ENCODE measurements at regions not wholly inside any gene's neighbourhood (a gene's known extent, or its start where the extent isn't known, plus 50 kb on each side); places are given as distances from the start of the nearest gene placed in this dataset.
"Not testable (repeated sequence)": the region's sequence is repeated elsewhere in the genome, so short reads cannot be mapped to it uniquely, and the experiment has no call there.

DNA sequence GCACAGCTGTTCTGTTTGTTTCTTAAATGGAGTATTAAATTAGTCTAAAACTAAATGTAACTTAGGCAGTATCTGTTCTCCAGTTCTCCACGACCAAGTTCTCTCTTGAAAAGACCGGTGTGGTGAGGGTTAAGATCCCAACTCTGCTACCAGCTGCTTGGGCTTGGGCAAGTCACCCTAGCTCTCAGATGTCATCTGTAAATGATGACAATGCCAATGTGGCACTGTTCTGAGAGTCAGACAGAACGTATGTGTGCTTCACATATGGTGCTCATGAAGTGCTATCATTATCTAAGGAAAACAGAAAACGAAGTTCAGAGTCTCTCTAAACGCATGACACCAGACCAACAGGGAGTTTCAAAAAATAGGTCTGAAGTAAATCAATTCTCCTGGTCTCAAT lies 4025.0 kb upstream of the TPTE start:
- H3K9me3 Mint-ChIP-seq (ENCODE audit: unreplicated experiment); H3K4me1 Mint-ChIP-seq (ENCODE audit: unreplicated experiment): not testable (repeated sequence)

GRCh38 chr21:6498716-6499115 lies 4022.7 kb upstream of the TPTE start:
- H3K4me1 Mint-ChIP-seq (ENCODE audit: unreplicated experiment); H3K27me3 Mint-ChIP-seq (ENCODE audit: unreplicated experiment); H3K36me3 Mint-ChIP-seq (ENCODE audit: low read depth, unreplicated experiment); H3K9me3 Mint-ChIP-seq (ENCODE audit: unreplicated experiment); H3K4me3 Mint-ChIP-seq (ENCODE audit: unreplicated experiment); H3K27ac Mint-ChIP-seq (ENCODE audit: unreplicated experiment); DNase-seq (ENCODE audit: low spot score): not testable (repeated sequence)

More for the DNA sequence above, 4025.0 kb upstream of the TPTE start:
- H3K36me3 Mint-ChIP-seq (ENCODE audit: low read depth, unreplicated experiment); DNase-seq (ENCODE audit: low spot score); H3K4me3 Mint-ChIP-seq (ENCODE audit: unreplicated experiment); H3K27ac Mint-ChIP-seq (ENCODE audit: unreplicated experiment); H3K27me3 Mint-ChIP-seq (ENCODE audit: unreplicated experiment): not testable (repeated sequence)

GRCh38 chr21:6499128-6499826 lies 4022.1 kb upstream of the TPTE start:
- not testable (repeated sequence) for H3K9me3 Mint-ChIP-seq (ENCODE audit: unreplicated experiment); H3K27me3 Mint-ChIP-seq (ENCODE audit: unreplicated experiment); H3K4me1 Mint-ChIP-seq (ENCODE audit: unreplicated experiment); H3K27ac Mint-ChIP-seq (ENCODE audit: unreplicated experiment); H3K4me3 Mint-ChIP-seq (ENCODE audit: unreplicated experiment); H3K36me3 Mint-ChIP-seq (ENCODE audit: low read depth, unreplicated experiment)
- peak; percentile 42 for DNase-seq (ENCODE audit: low spot score)

DNA sequence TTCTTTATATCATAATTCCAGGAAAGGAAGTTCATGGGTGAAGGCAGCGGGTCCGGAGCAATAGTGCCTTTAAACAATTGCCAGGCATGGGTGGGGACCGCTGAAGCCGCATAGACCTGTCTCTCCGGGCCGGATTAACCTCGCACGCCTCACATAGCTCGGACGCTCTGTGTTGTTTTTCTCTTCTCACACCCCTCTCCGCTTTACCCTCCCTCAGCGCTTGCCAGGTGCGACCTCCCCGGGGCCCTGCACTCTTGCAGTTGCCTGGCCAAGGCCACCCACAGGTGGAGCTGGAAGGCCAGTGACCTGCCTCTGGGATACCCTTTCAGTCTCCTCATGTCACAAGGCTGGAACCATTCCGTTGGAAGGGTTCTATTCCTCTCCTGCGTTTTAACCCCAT lies 4021.5 kb upstream of the TPTE start:
- not testable (repeated sequence) for H3K4me3 Mint-ChIP-seq (ENCODE audit: unreplicated experiment); H3K36me3 Mint-ChIP-seq (ENCODE audit: low read depth, unreplicated experiment); H3K4me1 Mint-ChIP-seq (ENCODE audit: unreplicated experiment); H3K27ac Mint-ChIP-seq (ENCODE audit: unreplicated experiment); DNase-seq (ENCODE audit: low spot score); H3K27me3 Mint-ChIP-seq (ENCODE audit: unreplicated experiment); H3K9me3 Mint-ChIP-seq (ENCODE audit: unreplicated experiment)

- not testable (repeated sequence) for H3K9me3 Mint-ChIP-seq (ENCODE audit: unreplicated experiment); H3K36me3 Mint-ChIP-seq (ENCODE audit: low read depth, unreplicated experiment); H3K4me1 Mint-ChIP-seq (ENCODE audit: unreplicated experiment); H3K27me3 Mint-ChIP-seq (ENCODE audit: unreplicated experiment); H3K27ac Mint-ChIP-seq (ENCODE audit: unreplicated experiment); DNase-seq (ENCODE audit: low spot score); H3K4me3 Mint-ChIP-seq (ENCODE audit: unreplicated experiment)
These were observed 4020.7 kb upstream of the TPTE start for GRCh38 chr21:6500681-6501080.

DNA sequence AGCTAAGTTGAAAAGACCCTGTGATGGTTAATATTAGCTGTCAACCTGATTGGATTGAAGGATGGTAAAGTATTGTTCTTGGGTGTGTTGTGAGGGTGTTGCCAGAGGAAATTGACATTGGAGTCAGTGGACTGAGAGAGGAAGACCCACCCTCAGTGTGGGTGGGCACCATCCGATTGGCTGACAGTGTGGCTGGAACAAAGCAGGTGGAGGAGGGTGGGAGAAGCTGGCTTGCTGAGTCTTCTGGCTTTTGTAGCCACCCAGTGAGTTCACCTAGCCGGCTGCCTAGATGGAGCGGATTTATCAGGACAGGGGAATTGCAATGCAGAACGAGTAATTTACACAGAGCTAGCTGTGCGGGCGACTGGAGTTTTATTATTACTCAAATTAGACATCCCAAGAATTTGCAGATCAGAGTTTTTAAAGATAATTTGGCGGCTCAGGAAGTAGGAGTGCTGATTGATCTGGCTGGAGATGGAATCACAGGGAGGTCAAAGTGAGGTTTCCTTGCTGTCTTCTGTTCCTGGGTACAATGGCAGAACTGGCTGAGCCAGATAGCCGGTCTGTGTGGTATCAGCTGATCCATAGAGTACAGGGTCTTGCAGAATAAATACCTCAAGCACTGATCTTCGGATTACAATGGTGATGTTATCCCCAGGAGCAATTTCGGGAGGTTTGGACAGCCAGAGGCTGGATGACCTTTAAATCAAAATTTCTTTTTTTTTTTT lies 4015.1 kb upstream of the TPTE start:
- not testable (repeated sequence) for H3K4me3 Mint-ChIP-seq (ENCODE audit: unreplicated experiment); H3K36me3 Mint-ChIP-seq (ENCODE audit: low read depth, unreplicated experiment); H3K27me3 Mint-ChIP-seq (ENCODE audit: unreplicated experiment); H3K27ac Mint-ChIP-seq (ENCODE audit: unreplicated experiment); DNase-seq (ENCODE audit: low spot score); H3K9me3 Mint-ChIP-seq (ENCODE audit: unreplicated experiment); H3K4me1 Mint-ChIP-seq (ENCODE audit: unreplicated experiment)

DNA sequence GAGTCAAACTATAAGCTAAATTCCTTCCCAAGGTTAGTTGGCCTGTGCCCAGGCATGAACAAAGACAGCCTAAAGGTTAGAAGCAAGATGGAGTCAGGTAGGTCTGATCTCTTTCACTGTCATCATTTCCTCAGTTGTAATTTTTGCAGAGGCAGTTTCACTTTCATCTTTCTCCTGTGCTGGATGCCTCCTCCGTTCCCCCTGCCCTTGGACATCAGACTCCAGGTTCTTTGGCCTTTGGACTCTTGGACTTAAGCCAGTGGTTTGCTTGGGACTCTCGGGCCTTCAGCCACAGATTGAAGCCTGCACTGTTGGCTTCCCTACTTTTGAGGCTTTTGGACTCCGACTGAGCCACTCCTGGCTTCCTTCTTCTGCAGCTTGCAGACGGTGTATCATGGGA lies 4013.8 kb upstream of the TPTE start:
- H3K4me1 Mint-ChIP-seq (ENCODE audit: unreplicated experiment); DNase-seq (ENCODE audit: low spot score); H3K9me3 Mint-ChIP-seq (ENCODE audit: unreplicated experiment); H3K27me3 Mint-ChIP-seq (ENCODE audit: unreplicated experiment); H3K27ac Mint-ChIP-seq (ENCODE audit: unreplicated experiment); H3K36me3 Mint-ChIP-seq (ENCODE audit: low read depth, unreplicated experiment); H3K4me3 Mint-ChIP-seq (ENCODE audit: unreplicated experiment): not testable (repeated sequence)

GRCh38 chr21:6521777-6522176 lies 3999.6 kb upstream of the TPTE start:
- H3K9me3 Mint-ChIP-seq (ENCODE audit: unreplicated experiment); H3K27me3 Mint-ChIP-seq (ENCODE audit: unreplicated experiment); DNase-seq (ENCODE audit: low spot score); H3K36me3 Mint-ChIP-seq (ENCODE audit: low read depth, unreplicated experiment); H3K27ac Mint-ChIP-seq (ENCODE audit: unreplicated experiment); H3K4me1 Mint-ChIP-seq (ENCODE audit: unreplicated experiment); H3K4me3 Mint-ChIP-seq (ENCODE audit: unreplicated experiment): not testable (repeated sequence)

DNA sequence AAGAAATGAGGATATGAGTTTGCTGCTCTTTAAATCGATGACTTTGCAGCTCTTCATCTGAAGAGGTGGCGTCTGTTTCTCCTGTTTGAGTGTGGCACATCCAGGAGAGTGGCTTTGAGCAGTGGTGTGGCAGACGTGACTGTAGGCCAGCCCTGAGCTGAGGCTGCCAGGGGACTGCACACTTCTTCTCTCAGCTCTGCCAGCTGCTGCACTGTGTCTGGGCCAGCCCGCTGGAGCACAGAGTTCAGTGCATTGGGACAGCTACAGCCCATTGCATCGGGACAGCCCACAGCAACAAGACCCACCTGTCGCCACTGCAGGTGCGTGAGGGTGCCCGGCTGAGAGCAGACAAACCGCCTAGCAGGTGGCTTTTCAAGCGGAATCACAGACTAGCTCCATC lies 3995.2 kb upstream of the TPTE start:
- H3K36me3 Mint-ChIP-seq (ENCODE audit: low read depth, unreplicated experiment); H3K27me3 Mint-ChIP-seq (ENCODE audit: unreplicated experiment); H3K27ac Mint-ChIP-seq (ENCODE audit: unreplicated experiment); DNase-seq (ENCODE audit: low spot score); H3K9me3 Mint-ChIP-seq (ENCODE audit: unreplicated experiment); H3K4me1 Mint-ChIP-seq (ENCODE audit: unreplicated experiment); H3K4me3 Mint-ChIP-seq (ENCODE audit: unreplicated experiment): not testable (repeated sequence)

DNA sequence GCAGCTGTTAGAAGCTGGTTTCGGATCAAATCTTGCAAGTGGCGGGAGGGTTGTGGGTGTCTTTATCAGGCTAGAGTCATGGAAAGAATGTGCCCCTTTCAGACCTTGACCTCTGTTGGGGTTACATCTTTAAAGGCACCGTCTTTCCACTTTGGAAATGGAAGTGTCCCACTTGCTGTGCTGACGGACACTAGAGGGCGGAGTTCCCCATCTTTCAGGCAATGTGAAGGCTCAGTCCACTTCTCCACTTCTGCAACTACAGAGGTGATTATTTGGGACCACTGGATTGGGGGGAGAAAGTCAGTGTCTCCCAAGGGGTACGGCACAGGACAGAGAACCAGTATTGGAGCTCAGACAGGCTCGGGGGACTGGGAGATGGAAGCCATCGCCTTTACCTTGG lies 3990.7 kb upstream of the TPTE start:
- DNase-seq (ENCODE audit: low spot score); H3K4me1 Mint-ChIP-seq (ENCODE audit: unreplicated experiment); H3K9me3 Mint-ChIP-seq (ENCODE audit: unreplicated experiment); H3K27ac Mint-ChIP-seq (ENCODE audit: unreplicated experiment); H3K4me3 Mint-ChIP-seq (ENCODE audit: unreplicated experiment); H3K36me3 Mint-ChIP-seq (ENCODE audit: low read depth, unreplicated experiment); H3K27me3 Mint-ChIP-seq (ENCODE audit: unreplicated experiment): not testable (repeated sequence)

DNA sequence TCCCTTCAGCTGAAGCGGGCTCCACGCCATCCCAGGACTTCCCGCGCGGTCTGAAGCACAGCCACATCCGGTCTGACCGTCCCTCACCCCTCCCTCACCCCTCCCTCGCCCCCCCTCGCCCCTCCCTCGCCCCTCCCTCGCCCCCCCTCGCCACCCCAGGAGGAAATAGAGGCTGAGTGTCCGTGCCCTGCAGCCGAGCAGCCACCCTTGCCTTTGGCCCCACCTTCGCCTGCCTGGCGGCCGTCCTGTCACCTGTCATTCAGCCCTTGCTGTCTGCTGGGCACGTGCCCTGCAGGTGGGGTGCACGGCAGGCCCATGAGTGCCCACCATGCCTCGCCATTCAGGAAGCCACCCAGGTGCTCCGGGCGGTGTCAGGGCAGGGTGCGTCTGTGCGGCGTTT lies 3988.1 kb upstream of the TPTE start:
- not testable (repeated sequence) for H3K27ac Mint-ChIP-seq (ENCODE audit: unreplicated experiment)

GRCh38 chr21:6538320-6538719 lies 3983.1 kb upstream of the TPTE start:
- not testable (repeated sequence) for H3K27ac Mint-ChIP-seq (ENCODE audit: unreplicated experiment); H3K27me3 Mint-ChIP-seq (ENCODE audit: unreplicated experiment); H3K36me3 Mint-ChIP-seq (ENCODE audit: low read depth, unreplicated experiment); DNase-seq (ENCODE audit: low spot score); H3K4me1 Mint-ChIP-seq (ENCODE audit: unreplicated experiment); H3K4me3 Mint-ChIP-seq (ENCODE audit: unreplicated experiment); H3K9me3 Mint-ChIP-seq (ENCODE audit: unreplicated experiment)

More for the DNA sequence above, 3988.1 kb upstream of the TPTE start:
- not testable (repeated sequence) for H3K4me1 Mint-ChIP-seq (ENCODE audit: unreplicated experiment); DNase-seq (ENCODE audit: low spot score); H3K9me3 Mint-ChIP-seq (ENCODE audit: unreplicated experiment); H3K27me3 Mint-ChIP-seq (ENCODE audit: unreplicated experiment); H3K4me3 Mint-ChIP-seq (ENCODE audit: unreplicated experiment); H3K36me3 Mint-ChIP-seq (ENCODE audit: low read depth, unreplicated experiment)
